Tibial artery (tissue), 4 donors: ENCODE measurements at regions not wholly inside any gene's neighbourhood (a gene's known extent, or its start where the extent isn't known, plus 50 kb on each side); places are given as distances from the start of the nearest gene placed in this dataset.

Experiments
- DNase-seq, 2 donors: peaks; one replicate each; pipeline ENCODE4 v3.0.0-alpha.2; 2019
- H3K27ac ChIP-seq, 2 donors: fragments of 200-600 bp; sonication (generic) in 1 of 2; 1 replicate in 1 of 2; 2 replicates in 1 of 2; pipeline ENCODE4 v1.5.1; 2018 to 2019; ENCODE audit warnings: mild to moderate bottlenecking in 1 of 2
- H3K27me3 ChIP-seq, 2 donors: fragments of 200-600 bp; sonication (generic) in 1 of 2; one replicate each; pipeline versions ENCODE4 v1.5.1 to v1.6.0; 2016 to 2019
- H3K36me3 ChIP-seq, 3 donors: fragments of 200-600 bp; sonication (generic) in 2 of 3; one replicate each; pipeline ENCODE4 v1.5.1; 2016 to 2019; ENCODE audit warnings: mild to moderate bottlenecking in 2 of 3
- H3K4me1 ChIP-seq, 4 donors: fragments of 200-600 bp; sonication (generic) in 2 of 4; 1 replicate in 3 of 4; 2 replicates in 1 of 4; pipeline ENCODE4 v1.5.1; 2016 to 2019
- H3K4me3 ChIP-seq, 2 donors: fragments of 200-600 bp; sonication (generic) in 1 of 2; 1 replicate in 1 of 2; 2 replicates in 1 of 2; pipeline ENCODE4 v1.5.1; 2018 to 2019; ENCODE audit warnings: mild to moderate bottlenecking in 2 of 2
- H3K9me3 ChIP-seq, 3 donors: fragments of 200-600 bp; sonication (generic) in 1 of 3; one replicate each; pipeline ENCODE4 v1.5.1; 2016 to 2019
- CTCF ChIP-seq, 2 experiments: fragments of 200-600 bp in 1 of 2; fragments of 450-650 bp in 1 of 2; IDR thresholded peaks; one replicate each; pipeline ENCODE4 v1.5.1; 2017 to 2019; ENCODE audit warnings: antibody characterized with exemption in 2 of 2, mild to moderate bottlenecking in 1 of 2, moderate library complexity in 1 of 2
- intact Hi-C: fragments of 100-400 bp; cut with DNase I; formaldehyde crosslinking; loops from one replicate; pipeline ENCODE4 v1.15.0; 2023; ENCODE audit warnings: low total_unique reads

GRCh38 chr16:26599785-26600104 lies 467.0 kb upstream of the C16orf82 start:
- Histone ChIP-seq H3K27me3 (no peaks in the 10 kb centered on the region), H3K9me3 (no peaks in the 10 kb centered on the region), H3K36me3 (no peaks in the 10 kb centered on the region), H3K4me3 (no peak overlapping the region), H3K4me1 (no peaks in the 10 kb centered on the region), H3K27ac (no peak overlapping the region)
- intact Hi-C loops = no loop called here
- DNase-seq = no peak
- no peak for TF ChIP-seq CTCF (IDR thresholded peaks at IDR 0.05)

- intact Hi-C loops = no loop called here
- Histone ChIP-seq H3K9me3 (no peaks in the 10 kb centered on the region), H3K36me3 (no peaks in the 10 kb centered on the region), H3K4me1 (no peaks in the 10 kb centered on the region), H3K27ac (no peak overlapping the region), H3K4me3 (no peak overlapping the region), H3K27me3 (no peaks in the 10 kb centered on the region)
- no peak for TF ChIP-seq CTCF (IDR thresholded peaks at IDR 0.05)
- DNase-seq = no peak
Measured at GRCh38 chr16:26601335-26601734, 465.4 kb upstream of the C16orf82 start.

- Histone ChIP-seq H3K27ac (no peak overlapping the region), H3K4me1 (no peaks in the 10 kb centered on the region), H3K36me3 (no peaks in the 10 kb centered on the region), H3K4me3 (no peak overlapping the region), H3K9me3 (no peaks in the 10 kb centered on the region), H3K27me3 (no peaks in the 10 kb centered on the region)
- no peak for DNase-seq
- intact Hi-C loops = no loop called here
- no peak for TF ChIP-seq CTCF (IDR thresholded peaks at IDR 0.05)
Measured at GRCh38 chr16:26605626-26606271, 461.0 kb upstream of the C16orf82 start.

- DNase-seq = no peak
- Histone ChIP-seq H3K27me3 (no peaks in the 10 kb centered on the region), H3K4me1 (no peaks in the 10 kb centered on the region), H3K4me3 (no peak overlapping the region), H3K9me3 (no peaks in the 10 kb centered on the region), H3K27ac (no peak overlapping the region), H3K36me3 (no peaks in the 10 kb centered on the region)
- TF ChIP-seq CTCF (IDR thresholded peaks at IDR 0.05) = no peak
- intact Hi-C loops = no loop called here
Measured at GRCh38 chr16:26606381-26607150, 460.2 kb upstream of the C16orf82 start.

GRCh38 chr16:26614237-26614841 lies 452.4 kb upstream of the C16orf82 start:
- Histone ChIP-seq H3K4me1 (no peaks in the 10 kb centered on the region), H3K9me3 (no peaks in the 10 kb centered on the region), H3K36me3 (no peaks in the 10 kb centered on the region), H3K27me3 (no peaks in the 10 kb centered on the region), H3K27ac (no peak overlapping the region), H3K4me3 (no peak overlapping the region)
- TF ChIP-seq CTCF (IDR thresholded peaks at IDR 0.05) = no peak
- intact Hi-C loops = no loop called here
- no peak for DNase-seq
